HCT116 (cell line): ENCODE measurements at regions not wholly inside any gene's neighbourhood (a gene's known extent, or its start where the extent isn't known, plus 50 kb on each side); places are given as distances from the start of the nearest gene placed in this dataset.

Experiments used
- ATAC-seq: fragments of 200-7000 bp; cut with Tn5 transposase; 2 replicates; pipeline ENCODE4 v1.9.1; 2020; ENCODE audit warnings: mild to moderate bottlenecking, moderate library complexity
- BruUV-seq: library from RNA; stranded (reverse); fragments of 400-500 nt; replicated peaks from 2 replicates; lab custom pipeline; 2021; lab: Mats Ljungman, UMichigan
- CTCF ChIA-PET: fragments of 300-600 bp; sonication (Branson Sonifier 250); formaldehyde crosslinking; loops from one replicate; lab custom pipeline; 2021; ENCODE audit warnings: antibody characterized with exemption; lab: Charles Lee
- POLR2A ChIA-PET: fragments of 300-600, 350-600 bp; sonication (Branson Sonifier 250); formaldehyde crosslinking; loops from one replicate; lab custom pipeline; 2021; ENCODE audit warnings: antibody characterized with exemption; lab: Charles Lee
- RAD21 ChIA-PET, 2 experiments: fragments of 300-600 bp; sonication (Branson Sonifier 250); formaldehyde crosslinking; loops; one replicate each; lab custom pipeline; 2023; ENCODE audit warnings: low total read pairs in 2 of 2; ENCODE audit not compliant: uncharacterized antibody in 2 of 2, unreplicated experiment in 2 of 2, low non-redundant PET in 1 of 2; lab: Charles Lee
- DNase-seq: peaks from one replicate; pipeline ENCODE4 v3.0.0-alpha.2; 2010; ENCODE audit warnings: low read depth, low spot score
- H2AFZ ChIP-seq: fragments of 200-600 bp; shearing (Covaris generic), sonication (generic); 2 replicates; pipeline ENCODE4 v1.6.1; 2017; ENCODE audit warnings: low read depth, mixed run types, mixed read lengths, antibody characterized with exemption, low read length; ENCODE audit not compliant: poor library complexity, severe bottlenecking
- H3K27ac ChIP-seq: 2 replicates; pipeline ENCODE4 v1.5.1; 2012; ENCODE audit warnings: low read depth, low read length
- H3K27me3 ChIP-seq: fragments of 200-600 bp; sonication (generic); 2 replicates; pipeline ENCODE4 v1.6.1; 2016; ENCODE audit warnings: mixed run types, low read length, mixed read lengths; ENCODE audit not compliant: insufficient read depth
- H3K36me3 ChIP-seq, 2 experiments: fragments of 200-500 bp in 1 of 2; fragments of 200-600 bp in 1 of 2; sonication (Bioruptor generic) in 1 of 2; sonication (generic) in 1 of 2; 2 replicates each; pipeline versions ENCODE4 v1.5.1 to v1.6.1; 2014 to 2016; ENCODE audit warnings: low read length in 2 of 2, inconsistent platforms in 1 of 2, mixed read lengths in 1 of 2, mixed run types in 1 of 2; ENCODE audit not compliant: insufficient read depth in 2 of 2, control insufficient read depth in 1 of 2
- H3K4me1 ChIP-seq, 2 experiments: fragments of 200-600 bp in 1 of 2; sonication (generic) in 1 of 2; 2 replicates each; pipeline versions ENCODE4 v1.5.1 to v1.6.1; 2012 to 2017; ENCODE audit warnings: low read length in 2 of 2, inconsistent platforms in 1 of 2, mild to moderate bottlenecking in 1 of 2, mixed read lengths in 1 of 2, mixed run types in 1 of 2, moderate library complexity in 1 of 2; ENCODE audit not compliant: insufficient read depth in 2 of 2, control insufficient read depth in 1 of 2
- H3K4me2 ChIP-seq: fragments of 200-600 bp; sonication (generic); 2 replicates; pipeline ENCODE4 v1.6.1; 2017; ENCODE audit warnings: mixed run types, low read length, mixed read lengths
- H3K4me3 ChIP-seq, 2 experiments: fragments of 200-600 bp in 1 of 2; sonication (generic) in 1 of 2; replicated peaks in 1 of 2; 2 replicates each; pipeline ENCODE4 v1.5.1; 2011 to 2016; ENCODE audit warnings: low read length in 2 of 2, control low read depth in 1 of 2, low read depth in 1 of 2, mild to moderate bottlenecking in 1 of 2, mixed read lengths in 1 of 2, mixed run types in 1 of 2
- H3K79me2 ChIP-seq: fragments of 200-600 bp; sonication (generic); 2 replicates; pipeline ENCODE4 v1.6.1; 2017; ENCODE audit warnings: mild to moderate bottlenecking, mixed run types, low read length, moderate library complexity, mixed read lengths; ENCODE audit not compliant: insufficient read depth
- H3K9ac ChIP-seq: fragments of 200-600 bp; sonication (generic); 2 replicates; pipeline ENCODE4 v1.6.1; 2016; ENCODE audit warnings: low read length, mixed read lengths
- H3K9me2 ChIP-seq: fragments of 200-600 bp; sonication (generic), shearing (Covaris generic); 2 replicates; pipeline ENCODE4 v1.6.1; 2017; ENCODE audit warnings: mixed run types, mild to moderate bottlenecking, moderate library complexity; ENCODE audit not compliant: insufficient read depth
- H3K9me3 ChIP-seq, 2 experiments: fragments of 200-500 bp in 1 of 2; fragments of 200-600 bp in 1 of 2; sonication (Bioruptor generic) in 1 of 2; sonication (generic) in 1 of 2; 2 replicates each; pipeline ENCODE4 v1.6.1; 2014 to 2017; ENCODE audit warnings: low read length in 2 of 2, mixed read lengths in 2 of 2, inconsistent platforms in 1 of 2, low read depth in 1 of 2, mild to moderate bottlenecking in 1 of 2, mixed run types in 1 of 2, moderate library complexity in 1 of 2; ENCODE audit not compliant: control insufficient read depth in 1 of 2, insufficient read depth in 1 of 2
- H4K20me1 ChIP-seq: fragments of 200-600 bp; sonication (generic), shearing (Covaris generic); 2 replicates; pipeline ENCODE4 v1.6.1; 2017; ENCODE audit warnings: mixed run types, mild to moderate bottlenecking, moderate library complexity; ENCODE audit not compliant: insufficient read depth
- CEBPB ChIP-seq: IDR thresholded peaks from 2 replicates; pipeline ENCODE4 v1.6.1; 2012; ENCODE audit warnings: low read depth
- EZH2phosphoT487 ChIP-seq: fragments of 200-600 bp; IDR thresholded peaks from 2 replicates; pipeline ENCODE4 v1.6.1; 2018; ENCODE audit warnings: antibody characterized with exemption, borderline replicate concordance
- FOSL1 ChIP-seq: IDR thresholded peaks from 2 replicates; pipeline ENCODE4 v1.6.1; 2012; ENCODE audit warnings: low read depth
- POLR2AphosphoS5 ChIP-seq: IDR thresholded peaks from 2 replicates; pipeline ENCODE4 v1.6.1; 2011; ENCODE audit warnings: mild to moderate bottlenecking, low read depth, low read length, moderate library complexity
- SP1 ChIP-seq: IDR thresholded peaks from 2 replicates; pipeline ENCODE4 v1.6.1; 2012; ENCODE audit warnings: low read depth
- SRF ChIP-seq: IDR thresholded peaks from 2 replicates; pipeline ENCODE4 v1.6.1; 2012; ENCODE audit warnings: low read depth
- TCF7L2 ChIP-seq: IDR thresholded peaks from 2 replicates; pipeline ENCODE4 v1.7.0; 2011; ENCODE audit warnings: borderline replicate concordance, inconsistent platforms; ENCODE audit not compliant: insufficient read depth, insufficient read length; ENCODE audit errors: extremely low read depth
- intact Hi-C: fragments of 100-400 bp; cut with micrococcal nuclease; formaldehyde crosslinking; loops from 2 replicates; pipeline ENCODE4 v1.10.0; 2022
- TF ChIP-seq, protein P1 (sequence below): IDR thresholded peaks from 2 replicates; pipeline ENCODE4 v1.6.1; 2012
- TF ChIP-seq, protein P2 (sequence below), 3 experiments: fragments of 200-600 bp in 1 of 3; sonication (generic) in 1 of 3; IDR thresholded peaks in 2 of 3; conservative IDR thresholded peaks in 1 of 3; 2 replicates each; pipeline ENCODE4 v1.5.1; 2012 to 2017; ENCODE audit warnings: low read depth in 2 of 3, low read length in 2 of 3, antibody characterized with exemption in 1 of 3, borderline replicate concordance in 1 of 3, control low read depth in 1 of 3, mild to moderate bottlenecking in 1 of 3, mixed read lengths in 1 of 3, mixed run types in 1 of 3, moderate library complexity in 1 of 3; ENCODE audit not compliant: insufficient read depth in 1 of 3

DNA sequence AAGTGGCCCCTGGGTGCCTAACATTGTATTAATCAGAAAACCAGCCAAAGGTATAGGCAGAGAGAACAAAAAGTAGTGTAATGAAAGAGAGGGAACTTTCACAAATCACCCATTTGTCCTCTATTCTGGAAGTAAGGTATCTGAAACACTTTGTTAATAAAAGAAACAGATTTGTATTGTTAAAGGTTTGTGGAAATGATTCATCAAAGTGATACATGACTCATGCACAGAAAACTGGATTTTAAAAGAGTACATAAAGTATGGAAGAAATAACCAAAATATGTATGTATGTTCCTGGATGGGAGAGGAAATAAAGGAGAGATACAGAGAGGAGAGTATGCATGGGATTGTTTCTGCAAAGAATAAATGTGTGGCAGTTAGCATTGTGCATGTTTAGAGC lies 126.8 kb downstream of the RGS21 start:
- no peak for ATAC-seq
- no peak overlapping the region for H3K27ac ChIP-seq

More for the DNA sequence above, 126.8 kb downstream of the RGS21 start:
- no peak for DNase-seq
- Histone ChIP-seq H3K9me3 (no peaks in the 10 kb centered on the region), H3K9me2 (no peaks in the 10 kb centered on the region), H2AFZ (peak overlapping the region; percentile 37), H3K4me2 (peak overlapping the region; percentile 7; the same call in 1 of the 2 replicates), H3K4me3 (no peak overlapping the region), H3K36me3 (no peaks in the 10 kb centered on the region), H3K79me2 (no peaks in the 10 kb centered on the region), H3K4me1 (peaks cover 2 to 18% of the 10 kb centered on the region in 2 experiments; a peak in 2 of 4 replicates), H4K20me1 (no peaks in the 10 kb centered on the region), H3K9ac (no peak overlapping the region), H3K27me3 (no peaks in the 10 kb centered on the region)
- RAD21 ChIA-PET, result no interaction called here
- no TSS peak for BruUV-seq
- intact Hi-C loops, result no loop called here
- CTCF ChIA-PET, result interaction anchor here (0.9 kb wide), 1 partner anchor 450 kb away, joined by 5 read pairs; no protein-coding TSS in a partner anchor
- POLR2A ChIA-PET, result no interaction called here
- TF ChIP-seq EZH2phosphoT487 (no peak), CEBPB (no peak), SRF (no peak), POLR2AphosphoS5 (no peak), TCF7L2 (no peak), FOSL1 (peak; percentile 37; the same call in 1 of the 2 replicates), SP1 (0 out of 2 replicates have a peak, but pooled peaks have one; percentile 11)
- TF ChIP-seq, protein P1, sequence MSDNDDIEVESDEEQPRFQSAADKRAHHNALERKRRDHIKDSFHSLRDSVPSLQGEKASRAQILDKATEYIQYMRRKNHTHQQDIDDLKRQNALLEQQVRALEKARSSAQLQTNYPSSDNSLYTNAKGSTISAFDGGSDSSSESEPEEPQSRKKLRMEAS, result no peak
- TF ChIP-seq, protein P2, sequence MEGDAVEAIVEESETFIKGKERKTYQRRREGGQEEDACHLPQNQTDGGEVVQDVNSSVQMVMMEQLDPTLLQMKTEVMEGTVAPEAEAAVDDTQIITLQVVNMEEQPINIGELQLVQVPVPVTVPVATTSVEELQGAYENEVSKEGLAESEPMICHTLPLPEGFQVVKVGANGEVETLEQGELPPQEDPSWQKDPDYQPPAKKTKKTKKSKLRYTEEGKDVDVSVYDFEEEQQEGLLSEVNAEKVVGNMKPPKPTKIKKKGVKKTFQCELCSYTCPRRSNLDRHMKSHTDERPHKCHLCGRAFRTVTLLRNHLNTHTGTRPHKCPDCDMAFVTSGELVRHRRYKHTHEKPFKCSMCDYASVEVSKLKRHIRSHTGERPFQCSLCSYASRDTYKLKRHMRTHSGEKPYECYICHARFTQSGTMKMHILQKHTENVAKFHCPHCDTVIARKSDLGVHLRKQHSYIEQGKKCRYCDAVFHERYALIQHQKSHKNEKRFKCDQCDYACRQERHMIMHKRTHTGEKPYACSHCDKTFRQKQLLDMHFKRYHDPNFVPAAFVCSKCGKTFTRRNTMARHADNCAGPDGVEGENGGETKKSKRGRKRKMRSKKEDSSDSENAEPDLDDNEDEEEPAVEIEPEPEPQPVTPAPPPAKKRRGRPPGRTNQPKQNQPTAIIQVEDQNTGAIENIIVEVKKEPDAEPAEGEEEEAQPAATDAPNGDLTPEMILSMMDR (IDR thresholded peaks at IDR 0.05 in 2 of 3, conservative IDR thresholded peaks at IDR 0.05 in 1 of 3; ENCODE audit: borderline replicate concordance in 1 of 3, insufficient read depth in 1 of 3, low read depth in 2 of 3, low read length in 2 of 3), result no peak
